ENCODE measurements at regions not wholly inside any gene's neighbourhood (a gene's known extent, or its start where the extent isn't known, plus 50 kb on each side); places are given as distances from the start of the nearest gene placed in this dataset.

DNA sequence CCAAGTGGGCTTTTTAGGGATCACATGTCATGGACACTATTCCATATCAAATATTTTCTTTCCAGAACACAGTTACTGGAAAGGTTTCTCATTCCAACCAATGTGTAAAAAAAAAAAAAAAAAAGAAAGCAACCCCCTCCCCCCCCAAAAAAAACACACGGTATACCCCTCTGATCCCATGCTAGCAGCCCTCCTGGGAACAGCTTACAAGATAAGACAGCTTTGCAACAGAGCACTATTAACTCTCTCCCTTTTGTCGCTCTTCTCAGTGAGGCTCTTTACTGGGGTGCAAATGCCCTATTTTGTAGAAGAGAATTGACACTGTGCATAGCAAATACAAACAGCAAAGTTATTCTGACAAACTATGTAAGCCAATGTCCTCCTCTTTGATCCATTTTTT, 161.2 kb downstream of the NTMT2 start (continued):
- TF ChIP-seq SIN3A (IDR thresholded peaks at IDR 0.05; ENCODE audit: borderline replicate concordance in 2 of 2, control insufficient read depth in 1 of 2, low read depth in 2 of 2, low read length in 2 of 2) = no peak
- no peak for TF ChIP-seq COPS2 (conservative IDR thresholded peaks at IDR 0.05)
- no peak for TF ChIP-seq CBFB (CRISPR knock-in tag; IDR thresholded peaks at IDR 0.05)

DNA sequence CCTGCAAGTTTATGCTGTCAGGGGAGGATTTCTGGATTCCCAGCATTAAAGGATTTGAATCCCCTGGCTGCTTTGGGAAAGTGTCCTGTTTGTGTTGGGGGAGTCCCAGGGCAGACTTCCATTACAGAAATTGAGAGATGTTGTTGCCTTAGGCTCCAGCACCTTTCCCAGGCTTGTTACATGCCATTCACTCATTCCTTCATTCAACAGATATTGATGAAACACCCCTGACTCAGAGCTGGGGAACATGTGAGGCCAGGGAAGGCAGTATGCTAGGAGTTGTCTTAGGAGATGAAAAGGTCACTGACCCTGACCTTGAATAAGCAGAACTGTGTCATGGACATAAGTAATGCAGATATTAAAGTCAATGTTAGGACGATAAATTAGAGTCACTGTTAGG, 161.7 kb downstream of the NTMT2 start:
- no peaks in the 10 kb centered on the region for H4K20me1 ChIP-seq (replicated peaks; ENCODE audit: control insufficient read depth, insufficient read depth, low read length)
- intact Hi-C loops (cut with micrococcal nuclease) = no loop called here
- ATAC-seq (no peak), DNase-seq (ENCODE audit: extremely low read depth in 1 of 4, low spot score in 3 of 4) (no peak), FAIRE-seq (no peak)
- no peak overlapping the region for H3K4me2 ChIP-seq (ENCODE audit: insufficient read depth, low read length)
- H3K27me3 ChIP-seq (ENCODE audit: control insufficient read depth in 2 of 2, insufficient read depth in 2 of 2, low read length in 2 of 2) = no peaks in the 10 kb centered on the region
- WGBS (ENCODE audit: insufficient coverage, low coverage, missing lambda C conversion rate) = 0% methylated on average over 1 of the region's 1 CpG
- no TSS peak for BruUV-seq (replicated peaks)
- no peak overlapping the region for H2AFZ ChIP-seq (ENCODE audit: low read depth, low read length)
- CTCF ChIA-PET (ENCODE audit: low intra/inter-chr PET ratio) = no interaction called here
- H3K9me1 ChIP-seq (ENCODE audit: control insufficient read depth, insufficient read depth, low read length) = no peaks in the 10 kb centered on the region
- no peaks in the 10 kb centered on the region for H3K4me1 ChIP-seq (replicated peaks in 1 of 2; ENCODE audit: control insufficient read depth in 2 of 2, insufficient read depth in 2 of 2, low read length in 2 of 2)
- H3K9ac ChIP-seq (ENCODE audit: insufficient read depth in 1 of 2, low read depth in 2 of 2, low read length in 2 of 2) = no peak overlapping the region
- H3K27ac ChIP-seq (ENCODE audit: extremely low read depth, low read depth, low read length) = no peak overlapping the region
- no peaks in the 10 kb centered on the region for H3K36me3 ChIP-seq (ENCODE audit: control insufficient read depth, insufficient read depth, low read length)
- POLR2A ChIA-PET = no interaction called here
- H3K79me2 ChIP-seq (ENCODE audit: control insufficient read depth, insufficient read depth, low read length) = no peaks in the 10 kb centered on the region
- TF ChIP-seq MIER1 (IDR thresholded peaks at IDR 0.05; ENCODE audit: low read depth) (no peak), MTA2 (IDR thresholded peaks at IDR 0.05; ENCODE audit: low read depth) (no peak), POLR2B (IDR thresholded peaks at IDR 0.05; ENCODE audit: low read depth, partially characterized antibody) (no peak), GTF2B (IDR thresholded peaks at IDR 0.05; ENCODE audit: extremely low read depth, insufficient read length) (no peak), SIX5 (IDR thresholded peaks at IDR 0.05; ENCODE audit: borderline replicate concordance in 1 of 2, insufficient read depth in 1 of 2, low read depth in 1 of 2, low read length in 2 of 2) (no peak), MAFF (IDR thresholded peaks at IDR 0.05; ENCODE audit: low read length) (no peak), KLF13 (tag; IDR thresholded peaks at IDR 0.05; ENCODE audit: borderline replicate concordance, low read depth) (no peak), CBX2 (IDR thresholded peaks at IDR 0.05; ENCODE audit: insufficient read depth, low read length, poor library complexity, severe bottlenecking) (no peak), KAT2B (IDR thresholded peaks at IDR 0.05; ENCODE audit: low read depth, low read length) (no peak), ZNF282 (CRISPR knock-in tag; IDR thresholded peaks at IDR 0.05) (no peak), ZFP30 (CRISPR knock-in tag; IDR thresholded peaks at IDR 0.05; ENCODE audit: borderline replicate concordance) (no peak), MEIS2 (IDR thresholded peaks at IDR 0.05; ENCODE audit: partially characterized antibody) (no peak)
- no peak overlapping the region for H3K4me3 ChIP-seq
- in situ Hi-C loops (cut with MboI) = no loop called here
- peaks cover 2% of the 10 kb centered on the region for H3K9me3 ChIP-seq (replicated peaks; ENCODE audit: control insufficient read depth, insufficient read depth, low read depth, low read length)
